Panc1 (cell line): ENCODE measurements at regions not wholly inside any gene's neighbourhood (a gene's known extent, or its start where the extent isn't known, plus 50 kb on each side); places are given as distances from the start of the nearest gene placed in this dataset.

Experiments
- ATAC-seq: fragments of 200-7000 bp; cut with Tn5 transposase; 2 replicates; pipeline ENCODE4 v1.9.1; 2020; ENCODE audit warnings: mild to moderate bottlenecking, moderate library complexity
- BruUV-seq: library from RNA; stranded (reverse); fragments of 400-500 nt; replicated peaks from 2 replicates; lab custom pipeline; 2021; lab: Mats Ljungman, UMichigan
- CTCF ChIA-PET: fragments of 300-600 bp; sonication (Branson Sonifier 250); formaldehyde crosslinking; loops from one replicate; lab custom pipeline; 2022; ENCODE audit warnings: antibody characterized with exemption; lab: Charles Lee
- POLR2A ChIA-PET: fragments of 300-600 bp; sonication (Branson Sonifier 250); formaldehyde crosslinking; loops from one replicate; lab custom pipeline; 2022; ENCODE audit warnings: antibody characterized with exemption; lab: Charles Lee
- DNase-seq: peaks from one replicate; pipeline ENCODE4 v3.0.0-alpha.2; 2010; ENCODE audit warnings: low read depth, low spot score
- H3K27ac ChIP-seq: 2 replicates; pipeline ENCODE4 v1.5.1; 2011; ENCODE audit warnings: mild to moderate bottlenecking, low read length, inconsistent platforms
- H3K27me3 ChIP-seq: fragments of 200-500 bp; sonication (Bioruptor generic); 2 replicates; pipeline ENCODE4 v1.6.0; 2014; ENCODE audit warnings: low read length, inconsistent platforms; ENCODE audit not compliant: control insufficient read depth, insufficient read depth
- H3K36me3 ChIP-seq: fragments of 200-500 bp; sonication (Bioruptor generic); 2 replicates; pipeline ENCODE4 v1.5.1; 2014; ENCODE audit warnings: inconsistent platforms, mild to moderate bottlenecking, low read length, moderate library complexity; ENCODE audit not compliant: control insufficient read depth, insufficient read depth
- H3K4me1 ChIP-seq: 2 replicates; pipeline ENCODE4 v1.5.1; 2011; ENCODE audit warnings: inconsistent platforms, mild to moderate bottlenecking, low read length, moderate library complexity; ENCODE audit not compliant: control insufficient read depth, insufficient read depth
- H3K4me3 ChIP-seq, 2 experiments: 2 replicates each; pipeline ENCODE4 v1.5.1; 2011 to 2012; ENCODE audit warnings: low read depth in 2 of 2, low read length in 2 of 2, mild to moderate bottlenecking in 2 of 2, inconsistent platforms in 1 of 2, moderate library complexity in 1 of 2
- H3K9me3 ChIP-seq: fragments of 200-500 bp; sonication (Bioruptor generic); 2 replicates; pipeline ENCODE4 v1.5.1; 2014; ENCODE audit warnings: low read depth, mild to moderate bottlenecking, inconsistent platforms, low read length, moderate library complexity; ENCODE audit not compliant: control insufficient read depth, insufficient read depth
- CTCF ChIP-seq: fragments of 450-650 bp; IDR thresholded peaks from 2 replicates; pipeline ENCODE4 v1.5.1; 2017; ENCODE audit warnings: mild to moderate bottlenecking
- POLR2AphosphoS5 ChIP-seq: IDR thresholded peaks from 2 replicates; pipeline ENCODE4 v1.6.1; 2012; ENCODE audit warnings: mild to moderate bottlenecking, low read depth, low read length, moderate library complexity
- REST ChIP-seq, 2 experiments: IDR thresholded peaks; 2 replicates each; pipeline ENCODE4 v1.6.1; 2011 to 2012; ENCODE audit warnings: low read depth in 2 of 2, control low read depth in 1 of 2, low read length in 1 of 2, mild to moderate bottlenecking in 1 of 2, moderate library complexity in 1 of 2; ENCODE audit not compliant: insufficient read depth in 1 of 2
- SIN3A ChIP-seq: IDR thresholded peaks from 2 replicates; pipeline ENCODE4 v1.6.1; 2012; ENCODE audit warnings: low read depth, mild to moderate bottlenecking, low read length, moderate library complexity, borderline replicate concordance; ENCODE audit not compliant: insufficient read depth
- TCF7L2 ChIP-seq: IDR thresholded peaks from 2 replicates; pipeline ENCODE4 v1.6.1; 2011; ENCODE audit warnings: mild to moderate bottlenecking, low read depth, low read length, inconsistent platforms
- in situ Hi-C: cut with HindIII; loops from 2 replicates; pipeline ENCODE4 v1.10.0; 2016; ENCODE audit warnings: low sequenced_read_pairs, low pct_unique_long_range_greater_than_20kb
- intact Hi-C: fragments of 100-400 bp; cut with micrococcal nuclease; formaldehyde crosslinking; loops from one replicate; pipeline ENCODE4 v1.10.0; 2022; ENCODE audit not compliant: unreplicated experiment

GRCh38 chr4:45323453-45324058, 597.2 kb upstream of the GNPDA2 start:
- ChIA-PET CTCF (no interaction called here), POLR2A (no interaction called here)
- no peak for ATAC-seq
- no peaks in the 10 kb centered on the region for H3K27me3 ChIP-seq
- no peak overlapping the region for H3K27ac ChIP-seq
- BruUV-seq = no TSS peak
- in situ Hi-C loops (no loop called here), intact Hi-C loops (no loop called here)
- no peak overlapping the region for H3K4me3 ChIP-seq
- no peaks in the 10 kb centered on the region for H3K4me1 ChIP-seq
- TF ChIP-seq TCF7L2 (no peak), CTCF (no peak), SIN3A (no peak), POLR2AphosphoS5 (no peak), REST (IDR thresholded peaks at IDR 0.05; ENCODE audit: insufficient read depth in 1 of 2, low read depth in 2 of 2, low read length in 1 of 2) (no peak)
- H3K9me3 ChIP-seq = no peaks in the 10 kb centered on the region
- DNase-seq = no peak
- H3K36me3 ChIP-seq = no peaks in the 10 kb centered on the region

- ChIA-PET CTCF (no interaction called here), POLR2A (no interaction called here)
- Histone ChIP-seq H3K4me3 (no peak overlapping the region), H3K4me1 (no peaks in the 10 kb centered on the region), H3K36me3 (no peaks in the 10 kb centered on the region), H3K9me3 (no peaks in the 10 kb centered on the region), H3K27ac (no peak overlapping the region), H3K27me3 (no peaks in the 10 kb centered on the region)
- intact Hi-C loops (no loop called here), in situ Hi-C loops (no loop called here)
- DNase-seq = no peak
- TF ChIP-seq POLR2AphosphoS5 (no peak), REST (IDR thresholded peaks at IDR 0.05; ENCODE audit: insufficient read depth in 1 of 2, low read depth in 2 of 2, low read length in 1 of 2) (no peak), TCF7L2 (no peak), SIN3A (no peak), CTCF (no peak)
- ATAC-seq = no peak
- no TSS peak for BruUV-seq
Measured at GRCh38 chr4:45317739-45318138, 591.4 kb upstream of the GNPDA2 start.
